C4-2B (cell line): ENCODE measurements at regions not wholly inside any gene's neighbourhood (a gene's known extent, or its start where the extent isn't known, plus 50 kb on each side); places are given as distances from the start of the nearest gene placed in this dataset.

Experiments
- CTCF ChIP-seq: fragments of 450-650 bp; conservative IDR thresholded peaks from 2 replicates; pipeline ENCODE4 v1.5.1; 2017; ENCODE audit warnings: mild to moderate bottlenecking
- ZFX ChIP-seq: fragments of 450-650 bp; IDR thresholded peaks from 2 replicates; pipeline ENCODE4 v1.6.1; 2017

GRCh38 chr7:12805518-12805928 is 118.1 kb downstream of the ARL4A start:
- TF ChIP-seq CTCF: no peak
- no peak for TF ChIP-seq ZFX
